IMR-90 (cell line): ENCODE measurements at regions not wholly inside any gene's neighbourhood (a gene's known extent, or its start where the extent isn't known, plus 50 kb on each side); places are given as distances from the start of the nearest gene placed in this dataset. TPM values are rescaled to one million over a fixed set of nuclear protein-coding genes. Genes with fewer than 3 reads are reported as not detected.

ENCODE experiments used
- microRNA-seq, 2 experiments: library from miRNA; stranded (forward) in 1 of 2; unstranded in 1 of 2; fragments of 10-50 nt in 1 of 2; fragments of <30 nt in 1 of 2; gene quantifications in 1 of 2; microRNA quantifications in 1 of 2; one replicate each; pipeline versions ENCODE3 to v1.1.0; 2013 to 2020; ENCODE audit not compliant: insufficient read depth in 1 of 2, insufficient read length in 1 of 2, unreplicated experiment in 1 of 2
- small RNA-seq, 5 experiments: library from RNA; depleted of rRNA; stranded (forward); fragments of <200 nt; gene quantifications; one replicate each; pipeline ENCODE3, GENCODE V24; 2012

Small RNAs in the stretch of these regions (microRNA-seq; reads per million reads assigned to microRNA genes)
- gene RNU6-1211P (ENCODE audit: insufficient read depth, insufficient read length): not detected

Small RNAs in the stretch of these regions (small RNA-seq; reads per million reads assigned to genes)
- 0 reads per million in 5 experiments for gene RNU6-1211P
